Ishikawa (cell line): ENCODE measurements at regions not wholly inside any gene's neighbourhood (a gene's known extent, or its start where the extent isn't known, plus 50 kb on each side); places are given as distances from the start of the nearest gene placed in this dataset.

Experiments
- CEBPB ChIP-seq: IDR thresholded peaks from 2 replicates; pipeline ENCODE4 v1.6.1; 2012
- EP300 ChIP-seq: IDR thresholded peaks from 2 replicates; pipeline ENCODE4 v1.6.1; 2012; ENCODE audit warnings: borderline replicate concordance
- NFIC ChIP-seq: IDR thresholded peaks from 2 replicates; pipeline ENCODE4 v1.6.1; 2012
- TAF1 ChIP-seq: IDR thresholded peaks from 2 replicates; pipeline ENCODE4 v1.6.1; 2012; ENCODE audit warnings: low read depth, mild to moderate bottlenecking
- TEAD4 ChIP-seq: IDR thresholded peaks from 2 replicates; pipeline ENCODE4 v1.6.1; 2012
- TF ChIP-seq, protein P1 (sequence below): IDR thresholded peaks from 2 replicates; pipeline ENCODE4 v1.6.1; 2012
- TF ChIP-seq, protein P2 (sequence below): IDR thresholded peaks from 2 replicates; pipeline ENCODE4 v1.6.1; 2012
- TF ChIP-seq, protein P3 (sequence below): IDR thresholded peaks from 2 replicates; pipeline ENCODE4 v1.6.1; 2012; ENCODE audit warnings: low read depth, mild to moderate bottlenecking

DNA sequence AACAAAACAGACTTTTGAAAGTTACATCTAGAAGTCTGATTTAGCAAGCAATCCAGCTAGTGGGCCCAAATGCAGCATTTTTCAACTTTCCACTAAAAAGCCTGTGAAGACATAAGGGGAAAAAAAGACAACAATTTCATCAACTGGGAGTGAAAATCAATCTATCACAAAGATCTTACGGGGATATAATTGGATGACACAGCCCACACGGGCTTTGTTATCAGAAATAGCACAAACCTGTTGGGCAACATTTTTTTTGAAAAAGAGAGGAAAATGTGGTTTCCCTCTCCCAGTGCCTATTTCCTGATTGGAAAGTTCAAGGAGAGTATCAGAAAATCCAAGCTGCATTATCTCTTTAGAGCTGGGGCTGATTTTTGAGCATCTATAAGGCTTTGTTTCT lies 132.7 kb downstream of the EVA1A start:
- TF ChIP-seq TEAD4, result no peak
- TF ChIP-seq, protein P1, sequence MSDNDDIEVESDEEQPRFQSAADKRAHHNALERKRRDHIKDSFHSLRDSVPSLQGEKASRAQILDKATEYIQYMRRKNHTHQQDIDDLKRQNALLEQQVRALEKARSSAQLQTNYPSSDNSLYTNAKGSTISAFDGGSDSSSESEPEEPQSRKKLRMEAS, result no peak
- no peak for TF ChIP-seq EP300
- no peak for TF ChIP-seq NFIC
- TF ChIP-seq TAF1, result no peak
- TF ChIP-seq CEBPB, result no peak
- TF ChIP-seq, protein P2, sequence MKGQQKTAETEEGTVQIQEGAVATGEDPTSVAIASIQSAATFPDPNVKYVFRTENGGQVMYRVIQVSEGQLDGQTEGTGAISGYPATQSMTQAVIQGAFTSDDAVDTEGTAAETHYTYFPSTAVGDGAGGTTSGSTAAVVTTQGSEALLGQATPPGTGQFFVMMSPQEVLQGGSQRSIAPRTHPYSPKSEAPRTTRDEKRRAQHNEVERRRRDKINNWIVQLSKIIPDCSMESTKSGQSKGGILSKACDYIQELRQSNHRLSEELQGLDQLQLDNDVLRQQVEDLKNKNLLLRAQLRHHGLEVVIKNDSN, result no peak
- TF ChIP-seq, protein P3, sequence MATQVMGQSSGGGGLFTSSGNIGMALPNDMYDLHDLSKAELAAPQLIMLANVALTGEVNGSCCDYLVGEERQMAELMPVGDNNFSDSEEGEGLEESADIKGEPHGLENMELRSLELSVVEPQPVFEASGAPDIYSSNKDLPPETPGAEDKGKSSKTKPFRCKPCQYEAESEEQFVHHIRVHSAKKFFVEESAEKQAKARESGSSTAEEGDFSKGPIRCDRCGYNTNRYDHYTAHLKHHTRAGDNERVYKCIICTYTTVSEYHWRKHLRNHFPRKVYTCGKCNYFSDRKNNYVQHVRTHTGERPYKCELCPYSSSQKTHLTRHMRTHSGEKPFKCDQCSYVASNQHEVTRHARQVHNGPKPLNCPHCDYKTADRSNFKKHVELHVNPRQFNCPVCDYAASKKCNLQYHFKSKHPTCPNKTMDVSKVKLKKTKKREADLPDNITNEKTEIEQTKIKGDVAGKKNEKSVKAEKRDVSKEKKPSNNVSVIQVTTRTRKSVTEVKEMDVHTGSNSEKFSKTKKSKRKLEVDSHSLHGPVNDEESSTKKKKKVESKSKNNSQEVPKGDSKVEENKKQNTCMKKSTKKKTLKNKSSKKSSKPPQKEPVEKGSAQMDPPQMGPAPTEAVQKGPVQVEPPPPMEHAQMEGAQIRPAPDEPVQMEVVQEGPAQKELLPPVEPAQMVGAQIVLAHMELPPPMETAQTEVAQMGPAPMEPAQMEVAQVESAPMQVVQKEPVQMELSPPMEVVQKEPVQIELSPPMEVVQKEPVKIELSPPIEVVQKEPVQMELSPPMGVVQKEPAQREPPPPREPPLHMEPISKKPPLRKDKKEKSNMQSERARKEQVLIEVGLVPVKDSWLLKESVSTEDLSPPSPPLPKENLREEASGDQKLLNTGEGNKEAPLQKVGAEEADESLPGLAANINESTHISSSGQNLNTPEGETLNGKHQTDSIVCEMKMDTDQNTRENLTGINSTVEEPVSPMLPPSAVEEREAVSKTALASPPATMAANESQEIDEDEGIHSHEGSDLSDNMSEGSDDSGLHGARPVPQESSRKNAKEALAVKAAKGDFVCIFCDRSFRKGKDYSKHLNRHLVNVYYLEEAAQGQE, result no peak
